ENCODE measurements at regions not wholly inside any gene's neighbourhood (a gene's known extent, or its start where the extent isn't known, plus 50 kb on each side); places are given as distances from the start of the nearest gene placed in this dataset.
"Not testable (repeated sequence)": the region's sequence is repeated elsewhere in the genome, so short reads cannot be mapped to it uniquely, and the experiment has no call there.

GRCh38 chr7:94149789-94150545 is 145.8 kb upstream of the BET1 start:
- Histone ChIP-seq H3K4me1 (ENCODE audit: insufficient read depth, low read length) (no peaks in the 10 kb centered on the region), H3K9me3 (ENCODE audit: insufficient read depth, low read depth, low read length) (no peaks in the 10 kb centered on the region), H3K36me3 (ENCODE audit: insufficient read depth, low read depth, low read length) (no peaks in the 10 kb centered on the region), H3K9ac (ENCODE audit: low read depth, low read length) (no peak overlapping the region), H3K4me3 (ENCODE audit: low read length) (no peak overlapping the region), H3K27me3 (ENCODE audit: insufficient read depth, low read length) (no peaks in the 10 kb centered on the region), H3K27ac (ENCODE audit: low read length) (no peak overlapping the region)

DNA sequence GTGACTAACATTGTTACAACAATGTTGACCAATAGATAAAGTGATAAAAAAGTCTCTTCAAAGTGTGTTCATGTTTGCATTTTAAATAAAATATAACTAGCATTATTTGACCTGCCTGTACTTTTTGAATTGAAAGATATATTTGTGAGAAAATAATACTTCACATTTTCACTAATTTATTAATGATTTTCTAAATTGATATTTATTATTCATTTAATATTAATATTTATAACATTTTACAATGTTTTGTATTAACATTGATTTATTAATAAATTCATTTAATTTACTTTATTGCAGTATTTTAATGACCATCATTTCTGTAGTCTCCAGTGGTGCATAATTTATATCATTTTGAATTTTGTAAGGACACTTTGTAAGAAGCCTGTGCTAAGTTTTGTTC is 150.0 kb upstream of the BET1 start:
- Histone ChIP-seq H3K27me3 (ENCODE audit: insufficient read depth, low read length) (no peaks in the 10 kb centered on the region), H3K4me1 (ENCODE audit: insufficient read depth, low read length) (no peaks in the 10 kb centered on the region), H3K9me3 (ENCODE audit: insufficient read depth, low read depth, low read length) (no peaks in the 10 kb centered on the region), H3K9ac (ENCODE audit: low read depth, low read length) (no peak overlapping the region), H3K27ac (ENCODE audit: low read length) (no peak overlapping the region), H3K36me3 (ENCODE audit: insufficient read depth, low read depth, low read length) (no peaks in the 10 kb centered on the region), H3K4me3 (ENCODE audit: low read length) (no peak overlapping the region)

GRCh38 chr7:94154858-94155257 is 150.7 kb upstream of the BET1 start:
- Histone ChIP-seq H3K9me3 (ENCODE audit: insufficient read depth, low read depth, low read length) (no peaks in the 10 kb centered on the region), H3K27ac (ENCODE audit: low read length) (no peak overlapping the region)

DNA sequence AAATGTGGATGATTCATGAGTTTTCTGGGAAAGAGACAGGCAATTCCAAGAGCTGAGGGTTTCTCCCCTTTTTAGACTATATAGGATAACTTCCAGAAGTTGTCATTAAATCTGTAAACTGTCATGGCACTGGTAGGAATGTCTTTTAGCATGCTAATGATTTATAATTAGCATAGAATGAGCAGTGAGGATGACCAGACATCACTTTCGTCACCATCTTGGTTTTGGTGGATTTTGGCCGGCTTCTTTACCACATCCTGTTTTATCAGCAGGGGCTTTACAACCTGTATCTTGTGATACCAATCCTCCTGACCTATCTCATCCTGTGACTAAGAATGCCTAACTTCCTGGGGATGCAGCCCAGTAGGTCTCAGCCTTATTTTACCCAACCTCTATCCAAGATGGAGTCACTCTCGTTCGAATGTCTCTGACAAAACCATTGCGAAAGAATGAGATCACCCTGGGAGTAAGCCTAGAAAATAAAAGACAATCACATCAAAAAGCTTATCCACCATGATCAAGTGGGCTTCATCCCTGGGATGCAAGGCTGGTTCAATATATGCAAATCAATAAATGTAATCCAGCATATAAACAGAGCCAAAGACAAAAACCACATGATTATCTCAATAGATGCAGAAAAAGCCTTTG is 153.6 kb upstream of the BET1 start:
- not testable (repeated sequence) for H3K4me1 ChIP-seq (ENCODE audit: insufficient read depth, low read length); H3K9ac ChIP-seq (ENCODE audit: low read depth, low read length); H3K36me3 ChIP-seq (ENCODE audit: insufficient read depth, low read depth, low read length); H3K9me3 ChIP-seq (ENCODE audit: insufficient read depth, low read depth, low read length); H3K4me3 ChIP-seq (ENCODE audit: low read length); H3K27me3 ChIP-seq (ENCODE audit: insufficient read depth, low read length); H3K27ac ChIP-seq (ENCODE audit: low read length)

More at GRCh38 chr7:94154858-94155257, 150.7 kb upstream of the BET1 start:
- Histone ChIP-seq H3K4me1 (ENCODE audit: insufficient read depth, low read length) (no peaks in the 10 kb centered on the region), H3K4me3 (ENCODE audit: low read length) (no peak overlapping the region), H3K27me3 (ENCODE audit: insufficient read depth, low read length) (no peaks in the 10 kb centered on the region), H3K36me3 (ENCODE audit: insufficient read depth, low read depth, low read length) (no peaks in the 10 kb centered on the region), H3K9ac (ENCODE audit: low read depth, low read length) (no peak overlapping the region)

DNA sequence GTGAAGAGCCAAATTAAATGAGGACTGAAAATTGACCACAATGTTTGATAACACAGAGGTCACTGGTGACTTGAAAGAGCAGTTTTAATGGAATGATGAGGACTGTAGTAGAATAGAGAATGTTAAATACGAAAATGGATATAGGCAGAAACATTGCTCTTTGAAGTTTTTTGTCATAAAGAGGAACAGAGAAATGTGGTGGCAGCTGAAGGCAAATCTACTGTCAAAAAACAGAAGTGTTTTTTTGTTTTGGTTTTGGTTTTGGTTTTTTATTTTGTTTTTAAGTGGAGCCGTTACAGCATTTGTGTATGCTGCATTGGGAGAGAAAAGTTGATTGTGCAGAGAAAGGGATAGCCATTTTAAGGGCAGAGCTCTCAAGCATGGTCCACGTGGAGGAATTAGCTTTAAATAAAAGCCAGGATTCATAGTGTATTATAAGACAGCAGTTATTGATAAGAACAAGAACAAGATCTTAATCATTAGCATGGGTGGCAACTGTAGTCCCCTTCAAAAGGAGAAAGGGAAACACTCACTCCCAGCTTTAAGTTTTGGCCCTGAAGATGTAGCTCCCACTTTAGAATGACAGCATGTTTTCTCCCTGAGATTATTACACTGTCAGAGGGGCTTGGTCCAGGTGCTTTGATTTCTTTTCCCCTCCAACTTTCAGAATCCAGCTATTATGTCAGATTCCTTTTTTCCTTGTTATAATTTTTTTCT is 156.7 kb upstream of the BET1 start:
- no peaks in the 10 kb centered on the region for H3K36me3 ChIP-seq (ENCODE audit: insufficient read depth, low read depth, low read length)
- H3K4me3 ChIP-seq (ENCODE audit: low read length): no peak overlapping the region
- no peaks in the 10 kb centered on the region for H3K27me3 ChIP-seq (ENCODE audit: insufficient read depth, low read length)
- no peaks in the 10 kb centered on the region for H3K9me3 ChIP-seq (ENCODE audit: insufficient read depth, low read depth, low read length)
- H3K4me1 ChIP-seq (ENCODE audit: insufficient read depth, low read length): no peaks in the 10 kb centered on the region
- H3K9ac ChIP-seq (ENCODE audit: low read depth, low read length): no peak overlapping the region
- H3K27ac ChIP-seq (ENCODE audit: low read length): no peak overlapping the region

- Histone ChIP-seq H3K9me3 (ENCODE audit: insufficient read depth, low read depth, low read length) (no peaks in the 10 kb centered on the region; the same call in 1 of the 2 replicates), H3K36me3 (ENCODE audit: insufficient read depth, low read depth, low read length) (no peaks in the 10 kb centered on the region), H3K27me3 (ENCODE audit: insufficient read depth, low read length) (no peaks in the 10 kb centered on the region), H3K27ac (ENCODE audit: low read length) (no peak overlapping the region), H3K4me1 (ENCODE audit: insufficient read depth, low read length) (no peaks in the 10 kb centered on the region), H3K4me3 (ENCODE audit: low read length) (no peak overlapping the region), H3K9ac (ENCODE audit: low read depth, low read length) (no peak overlapping the region)
Measured at GRCh38 chr7:94161476-94161875, 157.3 kb upstream of the BET1 start.

GRCh38 chr7:94169682-94170081 is 165.5 kb upstream of the BET1 start:
- H3K36me3 ChIP-seq (ENCODE audit: insufficient read depth, low read depth, low read length): no peaks in the 10 kb centered on the region
- no peak overlapping the region for H3K9ac ChIP-seq (ENCODE audit: low read depth, low read length)
- H3K27ac ChIP-seq (ENCODE audit: low read length): no peak overlapping the region
- H3K27me3 ChIP-seq (ENCODE audit: insufficient read depth, low read length): no peaks in the 10 kb centered on the region
- H3K9me3 ChIP-seq (ENCODE audit: insufficient read depth, low read depth, low read length): no peaks in the 10 kb centered on the region; the same call in 1 of the 2 replicates
- H3K4me3 ChIP-seq (ENCODE audit: low read length): no peak overlapping the region
- H3K4me1 ChIP-seq (ENCODE audit: insufficient read depth, low read length): no peaks in the 10 kb centered on the region

DNA sequence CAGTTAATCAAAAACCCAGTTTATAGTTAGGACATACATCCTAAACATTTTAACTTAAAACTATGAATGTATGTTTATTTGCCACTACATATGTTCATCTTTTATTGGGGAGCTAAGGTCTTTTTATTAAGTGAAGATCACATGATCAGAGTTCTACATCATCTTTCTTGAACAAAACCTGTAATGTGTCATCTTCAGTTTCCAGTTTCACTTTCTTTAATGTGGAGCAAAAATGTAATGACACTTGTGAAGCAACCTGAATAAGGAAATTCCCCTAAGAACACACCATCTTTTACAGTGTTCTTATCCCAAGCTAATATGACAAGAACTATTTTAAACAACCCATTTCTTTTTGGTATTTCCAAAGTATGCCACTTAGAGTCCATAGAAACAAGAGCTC is 166.7 kb upstream of the BET1 start:
- Histone ChIP-seq H3K9ac (ENCODE audit: low read depth, low read length) (no peak overlapping the region), H3K4me1 (ENCODE audit: insufficient read depth, low read length) (no peaks in the 10 kb centered on the region), H3K36me3 (ENCODE audit: insufficient read depth, low read depth, low read length) (no peaks in the 10 kb centered on the region), H3K27me3 (ENCODE audit: insufficient read depth, low read length) (no peaks in the 10 kb centered on the region), H3K9me3 (ENCODE audit: insufficient read depth, low read depth, low read length) (no peaks in the 10 kb centered on the region; the same call in 1 of the 2 replicates), H3K4me3 (ENCODE audit: low read length) (no peak overlapping the region), H3K27ac (ENCODE audit: low read length) (no peak overlapping the region)

GRCh38 chr7:94173436-94173835 is 169.3 kb upstream of the BET1 start:
- Histone ChIP-seq H3K9me3 (ENCODE audit: insufficient read depth, low read depth, low read length) (no peaks in the 10 kb centered on the region), H3K9ac (ENCODE audit: low read depth, low read length) (no peak overlapping the region), H3K4me1 (ENCODE audit: insufficient read depth, low read length) (no peaks in the 10 kb centered on the region), H3K36me3 (ENCODE audit: insufficient read depth, low read depth, low read length) (no peaks in the 10 kb centered on the region), H3K27me3 (ENCODE audit: insufficient read depth, low read length) (no peaks in the 10 kb centered on the region), H3K4me3 (ENCODE audit: low read length) (no peak overlapping the region), H3K27ac (ENCODE audit: low read length) (no peak overlapping the region)

- no peak overlapping the region for H3K27ac ChIP-seq (ENCODE audit: low read length)
- no peaks in the 10 kb centered on the region for H3K27me3 ChIP-seq (ENCODE audit: insufficient read depth, low read length)
- H3K9ac ChIP-seq (ENCODE audit: low read depth, low read length): no peak overlapping the region
- no peaks in the 10 kb centered on the region for H3K36me3 ChIP-seq (ENCODE audit: insufficient read depth, low read depth, low read length)
- no peaks in the 10 kb centered on the region for H3K4me1 ChIP-seq (ENCODE audit: insufficient read depth, low read length)
- H3K9me3 ChIP-seq (ENCODE audit: insufficient read depth, low read depth, low read length): no peaks in the 10 kb centered on the region
- H3K4me3 ChIP-seq (ENCODE audit: low read length): no peak overlapping the region
Measured at GRCh38 chr7:94174375-94174774, 170.2 kb upstream of the BET1 start.

- Histone ChIP-seq H3K9ac (ENCODE audit: low read depth, low read length) (no peak overlapping the region), H3K4me1 (ENCODE audit: insufficient read depth, low read length) (no peaks in the 10 kb centered on the region), H3K36me3 (ENCODE audit: insufficient read depth, low read depth, low read length) (no peaks in the 10 kb centered on the region), H3K4me3 (ENCODE audit: low read length) (no peak overlapping the region), H3K27ac (ENCODE audit: low read length) (no peak overlapping the region), H3K27me3 (ENCODE audit: insufficient read depth, low read length) (no peaks in the 10 kb centered on the region), H3K9me3 (ENCODE audit: insufficient read depth, low read depth, low read length) (no peaks in the 10 kb centered on the region)
Measured at GRCh38 chr7:94174956-94175355, 170.8 kb upstream of the BET1 start.
